GM19193 (cell line): ENCODE measurements at regions not wholly inside any gene's neighbourhood (a gene's known extent, or its start where the extent isn't known, plus 50 kb on each side); places are given as distances from the start of the nearest gene placed in this dataset.

Experiments used
- POLR2A ChIP-seq: IDR thresholded peaks from 4 replicates; pipeline ENCODE4 v1.6.1; 2011; ENCODE audit not compliant: insufficient read depth, insufficient read length; ENCODE audit errors: extremely low read depth

DNA sequence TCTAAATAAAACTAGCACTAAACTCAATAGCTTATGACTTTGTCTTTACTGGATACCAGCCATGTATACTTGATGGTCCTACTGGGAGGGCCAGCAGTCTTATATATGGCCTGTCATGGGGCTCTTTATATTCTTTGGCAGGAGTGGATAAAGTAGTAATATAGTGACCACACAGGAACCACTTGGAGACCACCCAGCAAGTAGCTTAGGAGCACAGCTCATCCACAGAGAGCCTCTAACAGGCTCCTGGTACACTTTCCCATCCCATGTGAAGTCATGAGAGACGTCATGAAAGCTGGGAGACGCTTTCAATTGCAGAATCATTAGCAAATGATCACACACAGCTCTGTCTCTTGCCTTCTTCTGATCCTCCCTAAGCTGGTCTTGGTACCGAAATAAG is 360.9 kb upstream of the ACVR2A start:
- TF ChIP-seq POLR2A = no peak

DNA sequence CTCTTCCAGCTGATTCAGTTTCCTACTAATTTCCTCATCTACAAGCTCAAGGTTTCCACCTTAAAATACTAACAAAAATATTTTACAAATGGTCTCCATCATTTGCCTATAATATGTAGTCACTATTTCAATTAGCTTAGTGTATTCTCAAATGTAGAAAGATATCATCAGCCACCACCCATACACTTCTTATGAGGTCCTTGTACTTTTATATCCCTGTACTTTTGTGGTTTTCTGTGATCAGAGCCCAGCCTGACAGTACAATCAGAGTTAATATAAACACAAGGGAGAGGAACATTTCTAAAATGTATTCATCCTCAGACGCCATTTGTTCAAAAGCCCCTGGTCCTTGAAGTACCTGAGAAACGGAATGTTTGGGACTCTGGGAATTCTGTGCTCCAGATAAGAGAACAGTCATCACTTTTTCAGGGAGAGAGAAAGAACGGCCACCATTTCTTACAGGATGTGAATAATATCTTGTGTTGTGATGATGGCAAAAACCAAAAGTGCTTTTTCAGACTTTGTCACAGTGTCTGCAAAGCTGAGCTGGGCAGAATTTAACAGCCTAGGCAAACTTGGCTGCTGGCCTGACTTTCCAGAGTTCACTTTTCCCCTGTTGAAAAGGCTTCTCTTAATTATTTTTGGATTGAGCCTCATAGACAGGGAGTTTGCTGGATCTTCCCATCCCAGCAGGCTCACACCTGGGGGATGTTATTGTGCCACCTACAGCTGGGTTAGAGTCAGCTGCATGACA is 361.7 kb upstream of the ACVR2A start:
- no peak for TF ChIP-seq POLR2A

- TF ChIP-seq POLR2A = no peak
Measured at GRCh38 chr2:147482111-147482895, 362.5 kb upstream of the ACVR2A start.

DNA sequence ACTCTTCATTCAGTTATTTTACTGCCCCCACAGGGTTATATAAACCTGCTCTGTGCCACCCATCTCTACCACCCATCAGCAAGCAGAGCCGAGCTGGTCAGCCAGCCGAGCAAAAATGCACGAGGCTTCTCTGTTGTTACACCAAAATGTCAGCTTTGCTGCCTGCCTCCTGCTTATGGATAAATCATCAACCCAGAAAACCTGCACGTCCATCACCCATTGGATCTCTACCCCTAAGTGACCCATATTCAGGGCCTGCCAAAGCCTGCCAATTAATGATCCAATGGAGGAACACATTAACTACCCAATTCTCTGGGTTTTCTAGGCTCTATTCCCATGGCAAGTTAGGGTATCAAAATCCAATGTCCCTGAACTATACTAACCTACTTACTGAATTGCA is 365.5 kb upstream of the ACVR2A start:
- TF ChIP-seq POLR2A = no peak

GRCh38 chr2:147473075-147473474 is 371.8 kb upstream of the ACVR2A start:
- no peak for TF ChIP-seq POLR2A

DNA sequence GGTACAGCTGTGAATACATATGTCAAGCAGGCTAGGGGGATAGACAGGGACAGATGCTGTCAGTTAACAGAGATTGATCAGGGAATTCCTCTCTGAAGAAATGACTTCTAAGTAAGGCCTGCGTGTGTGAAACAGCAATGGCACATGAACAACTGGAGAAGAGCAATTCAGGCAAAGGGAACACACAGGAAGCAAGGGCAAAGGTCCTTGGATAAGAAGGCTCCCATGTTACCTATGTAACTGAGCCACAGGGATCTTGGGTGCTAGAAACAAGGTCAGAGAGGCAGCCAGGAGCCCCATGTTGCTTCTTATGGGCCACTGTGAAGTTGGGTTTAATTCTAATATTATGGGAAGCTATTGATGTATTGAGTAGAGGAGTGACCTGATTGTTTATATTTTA is 373.7 kb upstream of the ACVR2A start:
- TF ChIP-seq POLR2A = no peak

DNA sequence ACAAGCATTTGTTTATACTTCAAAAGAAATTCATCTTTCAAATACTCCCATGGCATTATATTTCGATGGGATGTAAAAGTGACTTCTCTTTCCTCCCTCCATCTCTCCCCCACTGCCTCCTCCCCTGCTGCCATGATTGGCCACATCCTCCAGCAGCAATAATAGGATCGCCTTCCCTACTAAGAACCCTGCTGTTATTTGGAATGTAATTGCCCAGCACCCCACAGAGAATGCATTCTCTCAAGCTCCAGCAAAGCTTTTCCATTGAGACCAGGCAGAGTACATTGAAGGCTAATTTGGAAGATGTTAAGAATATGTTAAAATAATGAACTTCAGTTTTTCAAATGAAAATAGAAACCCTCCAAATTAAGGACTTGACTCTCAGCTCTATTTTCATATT is 375.4 kb upstream of the ACVR2A start:
- TF ChIP-seq POLR2A = no peak

DNA sequence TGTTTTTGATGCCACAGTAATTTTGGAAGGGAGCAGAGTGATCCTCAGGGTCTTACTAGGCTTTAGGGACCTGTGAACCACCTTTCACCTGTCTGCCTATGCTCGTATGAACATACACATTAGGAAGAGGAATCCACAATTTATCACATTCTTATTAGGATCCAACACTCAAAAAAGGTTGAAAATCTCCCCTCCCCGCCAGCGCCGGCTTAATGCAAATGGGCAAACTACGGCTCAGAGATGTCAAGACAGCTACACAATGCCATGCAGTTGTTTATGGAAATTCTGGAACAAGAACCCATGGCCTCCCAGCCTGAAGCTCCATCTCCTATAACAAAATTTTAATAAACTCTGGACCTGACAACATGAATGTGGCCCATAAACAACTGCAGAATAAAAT is 375.9 kb upstream of the ACVR2A start:
- TF ChIP-seq POLR2A = no peak

- TF ChIP-seq POLR2A = no peak
Measured at GRCh38 chr2:147468349-147468748, 376.5 kb upstream of the ACVR2A start.

DNA sequence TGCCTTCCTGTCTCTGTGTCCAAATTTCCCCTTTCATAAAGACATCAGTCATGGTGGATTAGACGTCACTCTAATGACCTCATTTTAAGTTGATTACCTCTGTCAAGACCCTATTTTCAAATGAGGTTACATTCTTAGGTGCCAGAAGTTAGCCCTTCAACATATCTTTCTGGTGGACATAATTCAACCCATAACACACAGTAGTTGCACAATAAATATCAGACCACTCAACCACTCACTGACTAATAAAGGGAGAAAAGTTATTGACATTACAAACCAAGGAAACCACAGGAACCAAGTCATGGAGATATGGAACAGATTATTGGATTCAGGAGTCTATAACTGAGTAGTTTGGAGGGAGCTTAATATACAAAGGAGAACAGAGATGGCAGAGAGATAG is 377.4 kb upstream of the ACVR2A start:
- TF ChIP-seq POLR2A = no peak

DNA sequence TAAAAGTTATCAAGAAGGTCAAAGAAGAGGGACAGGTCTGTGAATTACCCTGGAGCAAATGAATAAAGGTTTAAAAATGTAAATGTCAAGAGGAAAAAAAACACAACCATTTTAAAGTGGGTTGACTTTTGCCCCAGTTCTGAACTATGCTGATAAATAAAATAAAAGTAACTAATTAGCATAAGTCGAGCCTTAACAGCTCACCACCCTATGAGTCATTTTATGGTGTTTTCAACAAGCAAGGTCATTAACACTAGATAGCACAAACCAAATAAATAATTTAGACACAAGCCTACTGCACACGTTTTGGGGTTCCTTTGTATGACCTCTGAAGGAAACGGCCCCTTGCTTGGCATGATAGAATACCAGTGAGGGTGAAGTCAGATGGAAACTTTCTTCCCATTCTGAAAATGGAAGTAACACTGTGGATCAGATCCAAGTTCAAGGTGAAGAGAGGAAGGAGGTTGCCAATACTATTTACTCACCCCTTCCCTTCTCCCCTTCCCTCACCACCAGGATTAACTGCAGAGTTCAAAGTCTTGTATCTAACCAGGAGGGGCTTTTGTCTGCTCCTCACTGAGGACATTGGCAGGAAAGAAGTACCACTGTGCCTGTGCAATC is 380.0 kb upstream of the ACVR2A start:
- no peak for TF ChIP-seq POLR2A

DNA sequence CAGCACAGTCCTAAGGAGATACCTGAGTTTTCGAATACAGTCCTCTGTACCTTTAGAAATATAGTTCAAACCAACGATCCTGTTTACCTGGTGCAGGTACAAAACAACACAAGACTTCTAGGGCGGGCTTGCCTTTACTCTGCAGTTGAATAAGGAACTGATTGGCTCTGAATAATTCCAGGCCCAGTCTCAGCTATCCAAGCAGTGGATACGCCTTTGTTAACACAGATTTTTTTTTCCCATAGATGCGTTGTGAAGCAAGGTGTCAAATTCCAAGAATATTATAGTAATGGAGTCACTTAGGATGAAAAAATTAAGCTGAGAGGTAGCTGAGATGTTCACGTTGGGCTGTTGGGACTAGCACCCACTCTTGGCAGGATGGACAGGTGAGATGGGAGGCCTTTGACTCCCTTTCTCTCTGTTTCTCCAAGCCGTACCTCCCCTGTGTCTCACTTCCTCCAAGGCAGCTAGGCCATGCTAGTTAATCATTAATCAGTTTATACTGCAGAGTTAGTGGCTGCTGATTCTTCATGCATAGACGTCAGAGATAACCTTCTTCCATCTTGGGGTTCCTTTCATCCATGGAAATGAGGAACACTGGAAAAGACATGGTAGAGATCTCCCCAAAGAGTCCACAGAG is 380.8 kb upstream of the ACVR2A start:
- TF ChIP-seq POLR2A = no peak

- no peak for TF ChIP-seq POLR2A
Measured at GRCh38 chr2:147460155-147460554, 384.7 kb upstream of the ACVR2A start.

- no peak for TF ChIP-seq POLR2A
Measured at GRCh38 chr2:147456779-147457178, 388.1 kb upstream of the ACVR2A start.

- no peak for TF ChIP-seq POLR2A
Measured at GRCh38 chr2:147451902-147452515, 392.8 kb upstream of the ACVR2A start.

GRCh38 chr2:147450661-147451510 is 393.9 kb upstream of the ACVR2A start:
- no peak for TF ChIP-seq POLR2A
